HFF-Myc (cell line): ENCODE measurements at regions not wholly inside any gene's neighbourhood (a gene's known extent, or its start where the extent isn't known, plus 50 kb on each side); places are given as distances from the start of the nearest gene placed in this dataset.

ENCODE experiments used
- DNase-seq: peaks from one replicate; pipeline ENCODE4 v3.0.0-alpha.2; 2011; ENCODE audit warnings: low read depth; ENCODE audit errors: extremely low read depth
- H3K4me3 ChIP-seq: replicated peaks from 2 replicates; pipeline ENCODE4 v1.5.1; 2011; ENCODE audit warnings: low read depth, mild to moderate bottlenecking, control low read depth, low read length
- CTCF ChIP-seq: IDR thresholded peaks from 2 replicates; pipeline ENCODE4 v1.5.1; 2012; ENCODE audit warnings: mild to moderate bottlenecking, low read depth, low read length, control low read depth; ENCODE audit errors: missing control alignments

GRCh38 chr21:29416268-29416667 is 117.5 kb downstream of the BACH1 start:
- no peak for DNase-seq
- no peak overlapping the region for H3K4me3 ChIP-seq
- TF ChIP-seq CTCF, result no peak

- no peak overlapping the region for H3K4me3 ChIP-seq
- no peak for DNase-seq
- TF ChIP-seq CTCF, result no peak
These were observed 120.1 kb downstream of the BACH1 start for GRCh38 chr21:29418813-29419212.

- no peak for TF ChIP-seq CTCF
- DNase-seq, result no peak
These were observed 120.7 kb downstream of the BACH1 start for GRCh38 chr21:29419422-29419821.

GRCh38 chr21:29423099-29423870 is 124.6 kb downstream of the BACH1 start:
- no peak for DNase-seq
- no peak for TF ChIP-seq CTCF

More at GRCh38 chr21:29419422-29419821, 120.7 kb downstream of the BACH1 start:
- H3K4me3 ChIP-seq, result no peak overlapping the region

GRCh38 chr21:29424728-29425127 is 126.0 kb downstream of the BACH1 start:
- no peak overlapping the region for H3K4me3 ChIP-seq
- no peak for DNase-seq
- no peak for TF ChIP-seq CTCF

More at GRCh38 chr21:29423099-29423870, 124.6 kb downstream of the BACH1 start:
- no peak overlapping the region for H3K4me3 ChIP-seq

GRCh38 chr21:29429218-29429617 is 130.5 kb downstream of the BACH1 start:
- no peak overlapping the region for H3K4me3 ChIP-seq
- TF ChIP-seq CTCF, result no peak
- DNase-seq, result no peak
